Neural crest cell (in vitro differentiated cells): ENCODE measurements at regions not wholly inside any gene's neighbourhood (a gene's known extent, or its start where the extent isn't known, plus 50 kb on each side); places are given as distances from the start of the nearest gene placed in this dataset.

ENCODE experiments used
- DNase-seq: peaks from one replicate; pipeline ENCODE4 v3.0.0; 2021; ENCODE audit warnings: low read depth, mixed read lengths, low spot score
- H3K27ac Mint-ChIP-seq: one replicate; pipeline ENCODE4 v1.8.0; 2021; ENCODE audit warnings: mild to moderate bottlenecking, mixed read lengths; ENCODE audit not compliant: unreplicated experiment
- H3K27me3 Mint-ChIP-seq: 2 replicates; pipeline ENCODE4 v1.8.0; 2021; ENCODE audit warnings: low read depth, mild to moderate bottlenecking, mixed read lengths
- H3K36me3 Mint-ChIP-seq: 2 replicates; pipeline ENCODE4 v1.8.0; 2021; ENCODE audit warnings: low read depth, mild to moderate bottlenecking, mixed read lengths
- H3K4me1 Mint-ChIP-seq: 2 replicates; pipeline ENCODE4 v1.8.0; 2021; ENCODE audit warnings: mixed read lengths
- H3K4me3 Mint-ChIP-seq: one replicate; pipeline ENCODE4 v1.8.0; 2021; ENCODE audit warnings: mild to moderate bottlenecking, mixed read lengths
- H3K9me3 Mint-ChIP-seq: 2 replicates; pipeline ENCODE4 v1.8.0; 2021; ENCODE audit warnings: mixed read lengths
- CTCF ChIP-seq: fragments of 200-600 bp; sonication (generic); conservative IDR thresholded peaks from 2 replicates; pipeline ENCODE4 v1.5.0; 2021; ENCODE audit warnings: antibody characterized with exemption, mild to moderate bottlenecking

- peaks cover 3% of the 10 kb centered on the region for H3K36me3 Mint-ChIP-seq
- peak overlapping the region; percentile 63 for H3K27ac Mint-ChIP-seq
- no peaks in the 10 kb centered on the region for H3K27me3 Mint-ChIP-seq
- no peak for TF ChIP-seq CTCF
- H3K4me1 Mint-ChIP-seq = peaks cover 15% of the 10 kb centered on the region
- H3K4me3 Mint-ChIP-seq = no peak overlapping the region
- peaks cover 8% of the 10 kb centered on the region for H3K9me3 Mint-ChIP-seq
- no peak for DNase-seq
These were observed 167.9 kb downstream of the NUAK1 start for GRCh38 chr12:105970885-105971284.

GRCh38 chr12:105974738-105975137 lies 164.0 kb downstream of the NUAK1 start:
- H3K27ac Mint-ChIP-seq = no peak overlapping the region
- H3K4me3 Mint-ChIP-seq = no peak overlapping the region
- TF ChIP-seq CTCF = no peak
- peaks cover 43% of the 10 kb centered on the region for H3K4me1 Mint-ChIP-seq
- no peak for DNase-seq
- peaks cover 11% of the 10 kb centered on the region for H3K9me3 Mint-ChIP-seq
- no peaks in the 10 kb centered on the region for H3K27me3 Mint-ChIP-seq
- peaks cover 5% of the 10 kb centered on the region for H3K36me3 Mint-ChIP-seq

- Mint-ChIP-seq H3K27ac (peak overlapping the region; percentile 90), H3K4me3 (no peak overlapping the region), H3K9me3 (peaks cover 11% of the 10 kb centered on the region), H3K27me3 (no peaks in the 10 kb centered on the region), H3K36me3 (peaks cover 5% of the 10 kb centered on the region), H3K4me1 (peaks cover 49% of the 10 kb centered on the region)
- DNase-seq = no peak
- TF ChIP-seq CTCF = no peak
These were observed 163.4 kb downstream of the NUAK1 start for GRCh38 chr12:105975351-105975750.

GRCh38 chr12:105977236-105977635 lies 161.5 kb downstream of the NUAK1 start:
- DNase-seq = no peak
- no peak for TF ChIP-seq CTCF
- H3K4me1 Mint-ChIP-seq = peaks cover 68% of the 10 kb centered on the region
- H3K27ac Mint-ChIP-seq = peak overlapping the region; percentile 3
- peaks cover 8% of the 10 kb centered on the region for H3K9me3 Mint-ChIP-seq
- H3K4me3 Mint-ChIP-seq = no peak overlapping the region
- no peaks in the 10 kb centered on the region for H3K27me3 Mint-ChIP-seq
- peaks cover 5% of the 10 kb centered on the region for H3K36me3 Mint-ChIP-seq

GRCh38 chr12:105977652-105978051 lies 161.1 kb downstream of the NUAK1 start:
- H3K36me3 Mint-ChIP-seq = peaks cover 5% of the 10 kb centered on the region
- peaks cover 72% of the 10 kb centered on the region for H3K4me1 Mint-ChIP-seq
- no peaks in the 10 kb centered on the region for H3K27me3 Mint-ChIP-seq
- DNase-seq = no peak
- H3K27ac Mint-ChIP-seq = peak overlapping the region; percentile 3
- TF ChIP-seq CTCF = no peak
- peaks cover 8% of the 10 kb centered on the region for H3K9me3 Mint-ChIP-seq
- H3K4me3 Mint-ChIP-seq = peak overlapping the region; percentile 24

GRCh38 chr12:105978276-105978675 lies 160.5 kb downstream of the NUAK1 start:
- Mint-ChIP-seq H3K9me3 (peaks cover 8% of the 10 kb centered on the region), H3K4me1 (peaks cover 76% of the 10 kb centered on the region), H3K36me3 (peaks cover 5% of the 10 kb centered on the region), H3K4me3 (peak overlapping the region; percentile 47), H3K27ac (peak overlapping the region; percentile 16), H3K27me3 (no peaks in the 10 kb centered on the region)
- DNase-seq = peak; percentile 39
- no peak for TF ChIP-seq CTCF
